ENCODE measurements at regions not wholly inside any gene's neighbourhood (a gene's known extent, or its start where the extent isn't known, plus 50 kb on each side); places are given as distances from the start of the nearest gene placed in this dataset.

- TF ChIP-seq CTCF (IDR thresholded peaks at IDR 0.05) (no peak), POLR2A (IDR thresholded peaks at IDR 0.05) (no peak)
These were observed 112.2 kb upstream of the MEIS1 start for GRCh38 chr2:66322506-66323260.
